ENCODE measurements at regions not wholly inside any gene's neighbourhood (a gene's known extent, or its start where the extent isn't known, plus 50 kb on each side); places are given as distances from the start of the nearest gene placed in this dataset.
A peak's percentile ranks its signal among the peaks of the same experiment; 100 is the strongest.

DNA sequence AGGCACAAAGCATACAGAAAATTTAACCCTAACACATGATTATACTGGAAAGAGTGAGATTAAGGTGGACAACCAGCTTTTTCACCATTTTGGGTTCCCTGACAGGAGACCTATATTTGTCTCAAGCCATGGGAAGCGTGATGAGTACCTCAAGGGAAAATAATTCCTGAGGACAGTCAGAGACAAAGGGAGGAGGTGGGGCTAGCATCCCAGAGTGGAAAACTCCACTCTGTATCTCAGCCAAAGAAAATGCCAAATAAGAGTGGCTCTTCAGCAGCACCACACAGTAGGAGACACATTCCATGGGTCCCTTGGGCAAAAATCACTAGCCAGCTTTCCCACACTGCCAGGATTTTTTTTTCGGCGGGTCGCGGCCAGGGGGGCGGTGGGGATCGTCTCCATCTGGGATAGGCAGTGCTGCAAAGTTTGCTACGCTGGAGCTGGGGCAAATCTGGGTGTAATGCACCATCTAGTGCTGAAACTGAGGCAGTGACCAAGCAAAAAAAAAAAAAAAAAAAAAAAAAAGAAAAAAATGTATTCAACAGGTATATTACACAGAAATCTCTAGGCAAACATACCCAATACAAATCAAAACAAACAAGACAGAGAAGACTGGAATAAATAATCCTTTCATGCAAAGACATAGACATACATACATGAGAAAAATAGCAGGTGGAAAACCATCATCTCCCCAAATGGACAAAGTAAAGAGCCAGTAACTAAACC, 77.3 kb upstream of the SLC35F1 start:
- intact Hi-C loops (cut with micrococcal nuclease; ENCODE audit: unreplicated experiment): loop anchor here (10.0 kb wide), 1 partner anchor 485 kb away; no protein-coding TSS in a partner anchor
- ChIA-PET CTCF (interaction anchor here (0.6 kb wide), 1 partner anchor 484 kb away, joined by 4 read pairs; no protein-coding TSS in a partner anchor), POLR2A (no interaction called here)
- no peaks in the 10 kb centered on the region for H3K27me3 ChIP-seq (ENCODE audit: control insufficient read depth, insufficient read depth, low read length)
- peak; percentile 36; the same call in 1 of the 2 replicates for TF ChIP-seq CTCF (IDR thresholded peaks at IDR 0.05)
- TF ChIP-seq, protein P1, sequence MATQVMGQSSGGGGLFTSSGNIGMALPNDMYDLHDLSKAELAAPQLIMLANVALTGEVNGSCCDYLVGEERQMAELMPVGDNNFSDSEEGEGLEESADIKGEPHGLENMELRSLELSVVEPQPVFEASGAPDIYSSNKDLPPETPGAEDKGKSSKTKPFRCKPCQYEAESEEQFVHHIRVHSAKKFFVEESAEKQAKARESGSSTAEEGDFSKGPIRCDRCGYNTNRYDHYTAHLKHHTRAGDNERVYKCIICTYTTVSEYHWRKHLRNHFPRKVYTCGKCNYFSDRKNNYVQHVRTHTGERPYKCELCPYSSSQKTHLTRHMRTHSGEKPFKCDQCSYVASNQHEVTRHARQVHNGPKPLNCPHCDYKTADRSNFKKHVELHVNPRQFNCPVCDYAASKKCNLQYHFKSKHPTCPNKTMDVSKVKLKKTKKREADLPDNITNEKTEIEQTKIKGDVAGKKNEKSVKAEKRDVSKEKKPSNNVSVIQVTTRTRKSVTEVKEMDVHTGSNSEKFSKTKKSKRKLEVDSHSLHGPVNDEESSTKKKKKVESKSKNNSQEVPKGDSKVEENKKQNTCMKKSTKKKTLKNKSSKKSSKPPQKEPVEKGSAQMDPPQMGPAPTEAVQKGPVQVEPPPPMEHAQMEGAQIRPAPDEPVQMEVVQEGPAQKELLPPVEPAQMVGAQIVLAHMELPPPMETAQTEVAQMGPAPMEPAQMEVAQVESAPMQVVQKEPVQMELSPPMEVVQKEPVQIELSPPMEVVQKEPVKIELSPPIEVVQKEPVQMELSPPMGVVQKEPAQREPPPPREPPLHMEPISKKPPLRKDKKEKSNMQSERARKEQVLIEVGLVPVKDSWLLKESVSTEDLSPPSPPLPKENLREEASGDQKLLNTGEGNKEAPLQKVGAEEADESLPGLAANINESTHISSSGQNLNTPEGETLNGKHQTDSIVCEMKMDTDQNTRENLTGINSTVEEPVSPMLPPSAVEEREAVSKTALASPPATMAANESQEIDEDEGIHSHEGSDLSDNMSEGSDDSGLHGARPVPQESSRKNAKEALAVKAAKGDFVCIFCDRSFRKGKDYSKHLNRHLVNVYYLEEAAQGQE (IDR thresholded peaks at IDR 0.05; ENCODE audit: insufficient read depth in 1 of 2, low read depth in 2 of 2, low read length in 1 of 2): no peak
- H3K4me3 ChIP-seq (ENCODE audit: low read depth in 2 of 2, low read length in 2 of 2): peak overlapping the region; percentile 29 to 37; a peak in 3 of 4 replicates
- 0 out of 2 replicates have a peak, but pooled peaks cover 6% of the 10 kb centered on the region for H3K9me3 ChIP-seq (ENCODE audit: control insufficient read depth, insufficient read depth, low read depth, low read length)
- H3K4me1 ChIP-seq (ENCODE audit: control insufficient read depth, insufficient read depth, low read length): no peaks in the 10 kb centered on the region
- no TSS peak for BruUV-seq (replicated peaks)
- ATAC-seq (0 out of 2 replicates have a peak, but pooled peaks have one; percentile 75), DNase-seq (ENCODE audit: low read depth, low spot score) (no peak)
- no peak overlapping the region for H3K27ac ChIP-seq (ENCODE audit: low read length)
- no peaks in the 10 kb centered on the region for H3K36me3 ChIP-seq (ENCODE audit: control insufficient read depth, insufficient read depth, low read length)
- in situ Hi-C loops (cut with HindIII; ENCODE audit: low pct_unique_long_range_greater_than_20kb, low sequenced_read_pairs): no loop called here

DNA sequence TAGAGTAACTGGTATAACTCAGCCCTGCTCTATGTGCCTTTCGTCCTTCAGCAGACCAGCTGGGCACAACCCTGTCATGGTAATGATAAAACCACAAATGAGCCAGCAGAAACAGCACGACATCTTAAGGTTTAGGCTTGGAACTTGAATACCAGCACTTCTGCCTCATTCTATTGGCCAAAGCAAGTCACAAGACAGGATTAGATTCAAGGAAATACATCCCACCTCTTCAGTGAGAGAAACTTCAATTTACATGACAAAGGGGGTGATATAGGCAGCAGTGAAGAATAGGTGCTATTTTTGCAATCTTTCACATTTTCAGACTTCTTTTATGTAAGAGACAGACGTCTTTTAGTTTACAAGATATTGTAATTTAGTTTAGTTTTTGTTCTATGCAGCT, 69.8 kb upstream of the SLC35F1 start:
- no peaks in the 10 kb centered on the region for H3K4me1 ChIP-seq (ENCODE audit: control insufficient read depth, insufficient read depth, low read length)
- H3K4me3 ChIP-seq (ENCODE audit: low read depth in 2 of 2, low read length in 2 of 2): no peak overlapping the region
- in situ Hi-C loops (cut with HindIII; ENCODE audit: low pct_unique_long_range_greater_than_20kb, low sequenced_read_pairs): no loop called here
- intact Hi-C loops (cut with micrococcal nuclease; ENCODE audit: unreplicated experiment): no loop called here
- DNase-seq (ENCODE audit: low read depth, low spot score) (no peak), ATAC-seq (no peak)
- ChIA-PET POLR2A (no interaction called here), CTCF (no interaction called here)
- no TSS peak for BruUV-seq (replicated peaks)
- H3K9me3 ChIP-seq (ENCODE audit: control insufficient read depth, insufficient read depth, low read depth, low read length): no peaks in the 10 kb centered on the region
- H3K36me3 ChIP-seq (ENCODE audit: control insufficient read depth, insufficient read depth, low read length): no peaks in the 10 kb centered on the region
- no peaks in the 10 kb centered on the region for H3K27me3 ChIP-seq (ENCODE audit: control insufficient read depth, insufficient read depth, low read length)
- TF ChIP-seq SIN3A (IDR thresholded peaks at IDR 0.05; ENCODE audit: borderline replicate concordance, insufficient read depth, low read depth, low read length): no peak
- no peak for TF ChIP-seq TCF7L2 (IDR thresholded peaks at IDR 0.05; ENCODE audit: low read depth, low read length)
- TF ChIP-seq, protein P1 (IDR thresholded peaks at IDR 0.05; ENCODE audit: insufficient read depth in 1 of 2, low read depth in 2 of 2, low read length in 1 of 2): no peak
- TF ChIP-seq CTCF (IDR thresholded peaks at IDR 0.05): no peak
- no peak for TF ChIP-seq POLR2AphosphoS5 (IDR thresholded peaks at IDR 0.05; ENCODE audit: low read depth, low read length)
- no peak overlapping the region for H3K27ac ChIP-seq (ENCODE audit: low read length)
